Hepatocyte (in vitro differentiated cells): ENCODE measurements at regions not wholly inside any gene's neighbourhood (a gene's known extent, or its start where the extent isn't known, plus 50 kb on each side); places are given as distances from the start of the nearest gene placed in this dataset.

ENCODE experiments used
- EZH2 ChIP-seq: fragments of 200-600 bp; sonication (generic); IDR thresholded peaks from 2 replicates; pipeline ENCODE4 v1.6.1; 2016; ENCODE audit warnings: antibody characterized with exemption, mild to moderate bottlenecking, borderline replicate concordance
- TF ChIP-seq, protein P1 (sequence below): fragments of 200-600 bp; sonication (generic); IDR thresholded peaks from 2 replicates; pipeline ENCODE4 v1.5.1; 2016; ENCODE audit warnings: antibody characterized with exemption, mild to moderate bottlenecking; ENCODE audit not compliant: poor library complexity

DNA sequence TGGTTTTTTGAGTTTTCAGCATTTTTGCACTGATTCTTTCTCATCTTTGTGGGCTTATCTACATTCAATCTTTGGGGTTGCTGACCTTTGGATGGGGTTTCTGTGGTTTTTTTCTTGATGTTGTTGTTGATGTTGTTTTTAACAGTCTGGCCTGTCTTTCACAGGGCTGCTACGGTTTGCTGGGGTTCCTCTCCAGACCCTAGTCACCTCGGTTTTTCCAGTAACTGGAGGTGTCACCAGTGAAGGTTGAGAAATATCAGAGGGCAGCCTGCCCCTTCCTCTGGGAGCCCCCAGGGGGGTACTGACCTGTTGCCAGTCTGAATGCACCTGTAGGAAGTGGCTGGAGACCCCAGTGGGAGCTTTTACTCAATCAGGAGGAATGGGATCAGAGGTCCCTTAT is 365.4 kb downstream of the JRKL start:
- TF ChIP-seq, protein P1, sequence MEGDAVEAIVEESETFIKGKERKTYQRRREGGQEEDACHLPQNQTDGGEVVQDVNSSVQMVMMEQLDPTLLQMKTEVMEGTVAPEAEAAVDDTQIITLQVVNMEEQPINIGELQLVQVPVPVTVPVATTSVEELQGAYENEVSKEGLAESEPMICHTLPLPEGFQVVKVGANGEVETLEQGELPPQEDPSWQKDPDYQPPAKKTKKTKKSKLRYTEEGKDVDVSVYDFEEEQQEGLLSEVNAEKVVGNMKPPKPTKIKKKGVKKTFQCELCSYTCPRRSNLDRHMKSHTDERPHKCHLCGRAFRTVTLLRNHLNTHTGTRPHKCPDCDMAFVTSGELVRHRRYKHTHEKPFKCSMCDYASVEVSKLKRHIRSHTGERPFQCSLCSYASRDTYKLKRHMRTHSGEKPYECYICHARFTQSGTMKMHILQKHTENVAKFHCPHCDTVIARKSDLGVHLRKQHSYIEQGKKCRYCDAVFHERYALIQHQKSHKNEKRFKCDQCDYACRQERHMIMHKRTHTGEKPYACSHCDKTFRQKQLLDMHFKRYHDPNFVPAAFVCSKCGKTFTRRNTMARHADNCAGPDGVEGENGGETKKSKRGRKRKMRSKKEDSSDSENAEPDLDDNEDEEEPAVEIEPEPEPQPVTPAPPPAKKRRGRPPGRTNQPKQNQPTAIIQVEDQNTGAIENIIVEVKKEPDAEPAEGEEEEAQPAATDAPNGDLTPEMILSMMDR, result no peak
- TF ChIP-seq EZH2, result no peak
